ENCODE measurements at regions not wholly inside any gene's neighbourhood (a gene's known extent, or its start where the extent isn't known, plus 50 kb on each side); places are given as distances from the start of the nearest gene placed in this dataset.

GRCh38 chr9:109865521-109865920 lies 85.5 kb downstream of the PALM2AKAP2 start:
- H3K4me1 Mint-ChIP-seq (ENCODE audit: low read depth) = no peaks in the 10 kb centered on the region
- no peak for DNase-seq
- no peak overlapping the region for H3K27ac Mint-ChIP-seq
- no peak overlapping the region for H3K4me3 Mint-ChIP-seq
- H3K9me3 Mint-ChIP-seq = no peaks in the 10 kb centered on the region
- H3K27me3 Mint-ChIP-seq = peaks cover 24% of the 10 kb centered on the region
- H3K36me3 Mint-ChIP-seq (ENCODE audit: low read depth) = no peaks in the 10 kb centered on the region

- no peak overlapping the region for H3K4me3 Mint-ChIP-seq
Observed at GRCh38 chr9:109868207-109868606, 88.2 kb downstream of the PALM2AKAP2 start.

GRCh38 chr9:109868722-109869121 lies 88.7 kb downstream of the PALM2AKAP2 start:
- H3K36me3 Mint-ChIP-seq (ENCODE audit: low read depth) = no peaks in the 10 kb centered on the region
- H3K27ac Mint-ChIP-seq = no peak overlapping the region
- no peaks in the 10 kb centered on the region for H3K4me1 Mint-ChIP-seq (ENCODE audit: low read depth)
- peaks cover 34% of the 10 kb centered on the region for H3K27me3 Mint-ChIP-seq
- no peak for DNase-seq
- H3K4me3 Mint-ChIP-seq = no peak overlapping the region
- no peaks in the 10 kb centered on the region for H3K9me3 Mint-ChIP-seq

More at GRCh38 chr9:109868207-109868606, 88.2 kb downstream of the PALM2AKAP2 start:
- no peaks in the 10 kb centered on the region for H3K9me3 Mint-ChIP-seq
- no peaks in the 10 kb centered on the region for H3K36me3 Mint-ChIP-seq (ENCODE audit: low read depth)
- peaks cover 34% of the 10 kb centered on the region for H3K27me3 Mint-ChIP-seq
- no peak overlapping the region for H3K27ac Mint-ChIP-seq
- no peaks in the 10 kb centered on the region for H3K4me1 Mint-ChIP-seq (ENCODE audit: low read depth)
- no peak for DNase-seq

- no peak overlapping the region for H3K4me3 Mint-ChIP-seq
- H3K27ac Mint-ChIP-seq = no peak overlapping the region
- H3K4me1 Mint-ChIP-seq (ENCODE audit: low read depth) = no peaks in the 10 kb centered on the region
- H3K9me3 Mint-ChIP-seq = no peaks in the 10 kb centered on the region
- no peak for DNase-seq
- H3K27me3 Mint-ChIP-seq = peaks cover 43% of the 10 kb centered on the region
- no peaks in the 10 kb centered on the region for H3K36me3 Mint-ChIP-seq (ENCODE audit: low read depth)
Observed at GRCh38 chr9:109870365-109870764, 90.4 kb downstream of the PALM2AKAP2 start.

GRCh38 chr9:109872901-109873300 lies 92.9 kb downstream of the PALM2AKAP2 start:
- Mint-ChIP-seq H3K36me3 (ENCODE audit: low read depth) (no peaks in the 10 kb centered on the region), H3K9me3 (no peaks in the 10 kb centered on the region), H3K4me3 (no peak overlapping the region), H3K4me1 (ENCODE audit: low read depth) (no peaks in the 10 kb centered on the region), H3K27ac (no peak overlapping the region), H3K27me3 (peaks cover 41% of the 10 kb centered on the region)
- no peak for DNase-seq

- H3K36me3 Mint-ChIP-seq (ENCODE audit: low read depth) = no peaks in the 10 kb centered on the region
- no peak for DNase-seq
- H3K27me3 Mint-ChIP-seq = peaks cover 40% of the 10 kb centered on the region
- peaks cover 4% of the 10 kb centered on the region for H3K4me1 Mint-ChIP-seq (ENCODE audit: low read depth)
- no peak overlapping the region for H3K27ac Mint-ChIP-seq
- no peaks in the 10 kb centered on the region for H3K9me3 Mint-ChIP-seq
- no peak overlapping the region for H3K4me3 Mint-ChIP-seq
Observed at GRCh38 chr9:109875495-109876129, 95.6 kb downstream of the PALM2AKAP2 start.

GRCh38 chr9:109880276-109881169 lies 100.5 kb downstream of the PALM2AKAP2 start:
- H3K4me3 Mint-ChIP-seq = peak overlapping the region; percentile 41
- peak; percentile 39 for DNase-seq
- no peaks in the 10 kb centered on the region for H3K36me3 Mint-ChIP-seq (ENCODE audit: low read depth)

GRCh38 chr9:109883623-109884022 lies 103.6 kb downstream of the PALM2AKAP2 start:
- Mint-ChIP-seq H3K27ac (peak overlapping the region; percentile 23), H3K4me1 (ENCODE audit: low read depth) (peaks cover 40% of the 10 kb centered on the region), H3K9me3 (no peaks in the 10 kb centered on the region), H3K36me3 (ENCODE audit: low read depth) (no peaks in the 10 kb centered on the region), H3K4me3 (no peak overlapping the region), H3K27me3 (peaks cover 14% of the 10 kb centered on the region)
- no peak for DNase-seq

More at GRCh38 chr9:109880276-109881169, 100.5 kb downstream of the PALM2AKAP2 start:
- peaks cover 21% of the 10 kb centered on the region for H3K27me3 Mint-ChIP-seq
- H3K4me1 Mint-ChIP-seq (ENCODE audit: low read depth) = peaks cover 12% of the 10 kb centered on the region
- H3K27ac Mint-ChIP-seq = no peak overlapping the region
- no peaks in the 10 kb centered on the region for H3K9me3 Mint-ChIP-seq

GRCh38 chr9:109886041-109886440 lies 106.0 kb downstream of the PALM2AKAP2 start:
- no peaks in the 10 kb centered on the region for H3K9me3 Mint-ChIP-seq
- DNase-seq = no peak
- H3K27ac Mint-ChIP-seq = peak overlapping the region; percentile 93
- H3K27me3 Mint-ChIP-seq = no peaks in the 10 kb centered on the region
- H3K4me3 Mint-ChIP-seq = peak overlapping the region; percentile 3
- no peaks in the 10 kb centered on the region for H3K36me3 Mint-ChIP-seq (ENCODE audit: low read depth)
- H3K4me1 Mint-ChIP-seq (ENCODE audit: low read depth) = peaks cover 53% of the 10 kb centered on the region

- peak overlapping the region; percentile 93 for H3K27ac Mint-ChIP-seq
- DNase-seq = no peak
- peaks cover 53% of the 10 kb centered on the region for H3K4me1 Mint-ChIP-seq (ENCODE audit: low read depth)
- no peaks in the 10 kb centered on the region for H3K36me3 Mint-ChIP-seq (ENCODE audit: low read depth)
- H3K9me3 Mint-ChIP-seq = no peaks in the 10 kb centered on the region
- no peaks in the 10 kb centered on the region for H3K27me3 Mint-ChIP-seq
- H3K4me3 Mint-ChIP-seq = peak overlapping the region; percentile 40
Observed at GRCh38 chr9:109886617-109887016, 106.6 kb downstream of the PALM2AKAP2 start.

GRCh38 chr9:109887079-109887478 lies 107.1 kb downstream of the PALM2AKAP2 start:
- H3K36me3 Mint-ChIP-seq (ENCODE audit: low read depth) = no peaks in the 10 kb centered on the region
- peak overlapping the region; percentile 40 for H3K4me3 Mint-ChIP-seq
- peaks cover 53% of the 10 kb centered on the region for H3K4me1 Mint-ChIP-seq (ENCODE audit: low read depth)
- H3K9me3 Mint-ChIP-seq = no peaks in the 10 kb centered on the region
- no peak for DNase-seq
- peak overlapping the region; percentile 93 for H3K27ac Mint-ChIP-seq
- no peaks in the 10 kb centered on the region for H3K27me3 Mint-ChIP-seq

- no peak overlapping the region for H3K4me3 Mint-ChIP-seq
Observed at GRCh38 chr9:109888695-109889094, 108.7 kb downstream of the PALM2AKAP2 start.

GRCh38 chr9:109889456-109889855 lies 109.5 kb downstream of the PALM2AKAP2 start:
- Mint-ChIP-seq H3K4me1 (ENCODE audit: low read depth) (peaks cover 62% of the 10 kb centered on the region), H3K27ac (peak overlapping the region; percentile 8), H3K36me3 (ENCODE audit: low read depth) (no peaks in the 10 kb centered on the region), H3K9me3 (no peaks in the 10 kb centered on the region), H3K4me3 (no peak overlapping the region), H3K27me3 (no peaks in the 10 kb centered on the region)
- DNase-seq = no peak

More at GRCh38 chr9:109888695-109889094, 108.7 kb downstream of the PALM2AKAP2 start:
- H3K36me3 Mint-ChIP-seq (ENCODE audit: low read depth) = no peaks in the 10 kb centered on the region
- no peaks in the 10 kb centered on the region for H3K9me3 Mint-ChIP-seq
- H3K27ac Mint-ChIP-seq = peak overlapping the region; percentile 67
- no peak for DNase-seq
- peaks cover 59% of the 10 kb centered on the region for H3K4me1 Mint-ChIP-seq (ENCODE audit: low read depth)
- H3K27me3 Mint-ChIP-seq = no peaks in the 10 kb centered on the region

GRCh38 chr9:109893241-109893640 lies 113.2 kb downstream of the PALM2AKAP2 start:
- Mint-ChIP-seq H3K27ac (peak overlapping the region; percentile 66), H3K27me3 (peaks cover 2% of the 10 kb centered on the region), H3K4me1 (ENCODE audit: low read depth) (peaks cover 47% of the 10 kb centered on the region), H3K36me3 (ENCODE audit: low read depth) (no peaks in the 10 kb centered on the region), H3K9me3 (no peaks in the 10 kb centered on the region), H3K4me3 (no peak overlapping the region)
- DNase-seq = no peak

GRCh38 chr9:109894473-109894872 lies 114.5 kb downstream of the PALM2AKAP2 start:
- peaks cover 37% of the 10 kb centered on the region for H3K4me1 Mint-ChIP-seq (ENCODE audit: low read depth)
- H3K36me3 Mint-ChIP-seq (ENCODE audit: low read depth) = no peaks in the 10 kb centered on the region
- H3K27me3 Mint-ChIP-seq = peaks cover 2% of the 10 kb centered on the region
- no peak for DNase-seq
- H3K27ac Mint-ChIP-seq = peak overlapping the region; percentile 97
- H3K4me3 Mint-ChIP-seq = peak overlapping the region; percentile 18
- no peaks in the 10 kb centered on the region for H3K9me3 Mint-ChIP-seq

All from activated T-cell treated with anti-CD3 and anti-CD28 coated beads, Interleukin-2, amount 50 U/mL, for 24 hours (primary cell).